Mammary epithelial cell (primary cell): ENCODE measurements at regions not wholly inside any gene's neighbourhood (a gene's known extent, or its start where the extent isn't known, plus 50 kb on each side); places are given as distances from the start of the nearest gene placed in this dataset.

Experiments used
- EZH2 ChIP-seq: IDR thresholded peaks from 2 replicates; pipeline ENCODE4 v1.6.1; 2012; ENCODE audit warnings: low read length, inconsistent platforms, borderline replicate concordance
- TF ChIP-seq, protein P1 (sequence below), 2 donors: IDR thresholded peaks in 1 of 2; conservative IDR thresholded peaks in 1 of 2; 2 replicates each; pipeline ENCODE4 v1.5.1; 2011 to 2012; ENCODE audit warnings: inconsistent platforms in 2 of 2, low read length in 2 of 2, mild to moderate bottlenecking in 2 of 2, control low read depth in 1 of 2, low read depth in 1 of 2; ENCODE audit not compliant: insufficient read depth in 1 of 2; ENCODE audit errors: extremely low read depth in 1 of 2

DNA sequence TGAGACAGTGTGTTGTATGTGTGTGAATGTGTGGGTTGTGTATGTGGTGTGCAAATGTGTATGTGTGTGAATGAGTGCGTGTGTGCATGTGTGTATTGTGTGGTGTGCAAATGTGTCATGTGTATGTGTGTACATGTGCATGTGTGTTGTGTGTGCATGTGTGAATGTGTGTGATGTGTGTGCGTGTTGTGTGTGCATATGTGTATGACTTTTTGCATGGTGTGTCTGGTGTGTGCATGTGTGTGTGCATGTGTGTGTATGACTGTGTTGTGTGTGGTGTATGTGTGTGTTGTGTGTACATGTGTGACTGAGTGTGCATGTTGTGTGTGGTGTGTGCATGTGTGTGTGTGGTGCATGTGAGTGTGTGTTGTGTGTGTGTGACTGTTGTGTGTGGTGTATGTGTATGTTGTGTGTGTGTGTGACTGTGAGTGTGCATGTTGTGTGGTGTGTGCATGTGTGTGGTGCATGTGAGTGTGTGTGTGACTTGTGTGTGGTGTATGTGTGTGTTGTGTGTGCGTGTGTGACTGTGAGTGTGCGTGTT lies 268.3 kb downstream of the DCDC2C start:
- TF ChIP-seq, protein P1, sequence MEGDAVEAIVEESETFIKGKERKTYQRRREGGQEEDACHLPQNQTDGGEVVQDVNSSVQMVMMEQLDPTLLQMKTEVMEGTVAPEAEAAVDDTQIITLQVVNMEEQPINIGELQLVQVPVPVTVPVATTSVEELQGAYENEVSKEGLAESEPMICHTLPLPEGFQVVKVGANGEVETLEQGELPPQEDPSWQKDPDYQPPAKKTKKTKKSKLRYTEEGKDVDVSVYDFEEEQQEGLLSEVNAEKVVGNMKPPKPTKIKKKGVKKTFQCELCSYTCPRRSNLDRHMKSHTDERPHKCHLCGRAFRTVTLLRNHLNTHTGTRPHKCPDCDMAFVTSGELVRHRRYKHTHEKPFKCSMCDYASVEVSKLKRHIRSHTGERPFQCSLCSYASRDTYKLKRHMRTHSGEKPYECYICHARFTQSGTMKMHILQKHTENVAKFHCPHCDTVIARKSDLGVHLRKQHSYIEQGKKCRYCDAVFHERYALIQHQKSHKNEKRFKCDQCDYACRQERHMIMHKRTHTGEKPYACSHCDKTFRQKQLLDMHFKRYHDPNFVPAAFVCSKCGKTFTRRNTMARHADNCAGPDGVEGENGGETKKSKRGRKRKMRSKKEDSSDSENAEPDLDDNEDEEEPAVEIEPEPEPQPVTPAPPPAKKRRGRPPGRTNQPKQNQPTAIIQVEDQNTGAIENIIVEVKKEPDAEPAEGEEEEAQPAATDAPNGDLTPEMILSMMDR (conservative IDR thresholded peaks at IDR 0.05 in 1 of 2, IDR thresholded peaks at IDR 0.05 in 1 of 2; ENCODE audit: extremely low read depth in 1 of 2, insufficient read depth in 1 of 2, low read depth in 1 of 2, low read length in 2 of 2) = no peak
- TF ChIP-seq EZH2 = no peak
